HEK293 (cell line): ENCODE measurements at regions not wholly inside any gene's neighbourhood (a gene's known extent, or its start where the extent isn't known, plus 50 kb on each side); places are given as distances from the start of the nearest gene placed in this dataset.

ENCODE experiments used
- CTCF ChIA-PET: fragments of 350-600 bp; formaldehyde crosslinking; extraction: SDS; loops from one replicate; lab custom pipeline; 2021; ENCODE audit warnings: antibody characterized with exemption; lab: Yijun Ruan, JAX
- POLR2A ChIA-PET: fragments of 300-600 bp; formaldehyde crosslinking; extraction: SDS; loops from one replicate; lab custom pipeline; 2020; ENCODE audit warnings: antibody characterized with exemption, inconsistent platforms; lab: Yijun Ruan, JAX
- H3K27ac ChIP-seq: fragments of 200-500 bp; sonication (Bioruptor generic); 2 replicates; pipeline ENCODE4 v1.5.1; 2014; ENCODE audit warnings: low read depth, low read length, control low read depth, inconsistent platforms; ENCODE audit errors: extremely low read depth
- H3K36me3 ChIP-seq, 2 experiments: fragments of 200-500 bp in 1 of 2; sonication (Bioruptor generic) in 1 of 2; 1 replicate in 1 of 2; 2 replicates in 1 of 2; pipeline ENCODE4 v1.5.1; 2014 to 2017; ENCODE audit warnings: inconsistent platforms in 2 of 2, low read length in 2 of 2; ENCODE audit not compliant: control insufficient read depth in 2 of 2, insufficient read depth in 1 of 2
- H3K4me1 ChIP-seq: fragments of 200-500 bp; sonication (Bioruptor generic); 2 replicates; pipeline ENCODE4 v1.5.1; 2014; ENCODE audit warnings: mild to moderate bottlenecking, low read length, inconsistent platforms; ENCODE audit not compliant: control insufficient read depth, insufficient read depth
- H3K4me3 ChIP-seq: 2 replicates; pipeline ENCODE4 v1.5.1; 2011; ENCODE audit warnings: low read depth, mild to moderate bottlenecking, control low read depth, low read length, moderate library complexity
- H3K9me3 ChIP-seq: fragments of 200-500 bp; sonication (Bioruptor generic); 2 replicates; pipeline ENCODE4 v1.5.1; 2014; ENCODE audit warnings: low read depth, low read length, inconsistent platforms; ENCODE audit not compliant: control insufficient read depth, insufficient read depth
- BCL11A ChIP-seq: fragments of 450-650 bp; formaldehyde crosslinking; IDR thresholded peaks from 2 replicates; pipeline ENCODE4 v1.5.1; 2016; ENCODE audit warnings: low read depth, missing biosample characterization, missing genetic modification characterization
- MZF1 ChIP-seq: fragments of 450-650 bp; formaldehyde crosslinking; IDR thresholded peaks from 2 replicates; pipeline ENCODE4 v1.5.1; 2017; ENCODE audit warnings: missing biosample characterization, missing genetic modification characterization, borderline replicate concordance
- SP3 ChIP-seq: fragments of 450-650 bp; formaldehyde crosslinking; IDR thresholded peaks from 2 replicates; pipeline ENCODE4 v1.5.1; 2016; ENCODE audit warnings: missing biosample characterization, missing genetic modification characterization
- TRIM28 ChIP-seq: IDR thresholded peaks from 2 replicates; pipeline ENCODE4 v1.6.1; 2011; ENCODE audit warnings: low read length, control low read depth, borderline replicate concordance
- ZNF112 ChIP-seq: fragments of 450-650 bp; formaldehyde crosslinking; IDR thresholded peaks from 2 replicates; pipeline ENCODE4 v1.5.0; 2017; ENCODE audit warnings: missing biosample characterization, missing genetic modification characterization
- ZNF132 ChIP-seq: fragments of 450-650 bp; formaldehyde crosslinking; IDR thresholded peaks from 2 replicates; pipeline ENCODE4 v1.5.1; 2017; ENCODE audit warnings: missing biosample characterization, missing genetic modification characterization, borderline replicate concordance
- ZNF239 ChIP-seq: fragments of 450-650 bp; formaldehyde crosslinking; IDR thresholded peaks from 2 replicates; pipeline ENCODE4 v1.5.1; 2016; ENCODE audit warnings: missing biosample characterization, missing genetic modification characterization
- ZNF37A ChIP-seq: fragments of 450-650 bp; IDR thresholded peaks from 2 replicates; pipeline ENCODE4 v1.5.1; 2018; ENCODE audit warnings: missing biosample characterization, missing genetic modification characterization
- ZNF529 ChIP-seq: fragments of 450-650 bp; formaldehyde crosslinking; IDR thresholded peaks from 2 replicates; pipeline ENCODE4 v1.5.1; 2017; ENCODE audit warnings: missing genetic modification characterization, missing biosample characterization; ENCODE audit not compliant: insufficient replicate concordance
- ZNF558 ChIP-seq: fragments of 450-650 bp; formaldehyde crosslinking; IDR thresholded peaks from 2 replicates; pipeline ENCODE4 v1.5.1; 2016; ENCODE audit warnings: missing biosample characterization, missing genetic modification characterization
- ZNF623 ChIP-seq: fragments of 450-650 bp; formaldehyde crosslinking; IDR thresholded peaks from 2 replicates; pipeline ENCODE4 v1.5.1; 2016; ENCODE audit warnings: missing biosample characterization, missing genetic modification characterization
- ZNF629 ChIP-seq: fragments of 450-650 bp; formaldehyde crosslinking; IDR thresholded peaks from 2 replicates; pipeline ENCODE4 v1.5.1; 2017; ENCODE audit warnings: missing biosample characterization, missing genetic modification characterization
- ZNF670 ChIP-seq: fragments of 450-650 bp; formaldehyde crosslinking; IDR thresholded peaks from 2 replicates; pipeline ENCODE4 v1.5.1; 2016; ENCODE audit warnings: missing biosample characterization, missing genetic modification characterization, low read depth
- ZNF701 ChIP-seq: fragments of 450-650 bp; formaldehyde crosslinking; IDR thresholded peaks from 2 replicates; pipeline ENCODE4 v1.5.1; 2016; ENCODE audit warnings: missing biosample characterization, missing genetic modification characterization
- ZNF707 ChIP-seq: fragments of 450-650 bp; formaldehyde crosslinking; IDR thresholded peaks from 2 replicates; pipeline ENCODE4 v1.5.1; 2016; ENCODE audit warnings: missing biosample characterization, missing genetic modification characterization
- ZNF785 ChIP-seq: fragments of 450-650 bp; formaldehyde crosslinking; IDR thresholded peaks from 2 replicates; pipeline ENCODE4 v1.5.1; 2016; ENCODE audit warnings: missing biosample characterization, missing genetic modification characterization
- TF ChIP-seq, protein P1 (sequence below): fragments of 450-650 bp; formaldehyde crosslinking; IDR thresholded peaks from 2 replicates; pipeline ENCODE4 v1.5.1; 2017; ENCODE audit warnings: missing biosample characterization, missing genetic modification characterization
- TF ChIP-seq, protein P2 (sequence below): fragments of 450-650 bp; formaldehyde crosslinking; IDR thresholded peaks from 2 replicates; pipeline ENCODE4 v1.5.1; 2016; ENCODE audit warnings: missing biosample characterization, missing genetic modification characterization
- TF ChIP-seq, protein P3 (sequence below): fragments of 450-650 bp; formaldehyde crosslinking; IDR thresholded peaks from 2 replicates; pipeline ENCODE4 v1.5.1; 2016; ENCODE audit warnings: missing biosample characterization, missing genetic modification characterization
- TF ChIP-seq, protein P4 (sequence below): fragments of 450-650 bp; IDR thresholded peaks from 2 replicates; pipeline ENCODE4 v1.5.1; 2018; ENCODE audit warnings: missing biosample characterization, mild to moderate bottlenecking, missing genetic modification characterization
- TF ChIP-seq, protein P5 (sequence below): sonication (generic); formaldehyde crosslinking; IDR thresholded peaks from 2 replicates; pipeline ENCODE4 v1.8.1; 2022; ENCODE audit warnings: mild to moderate bottlenecking, moderate library complexity, missing genetic modification reagents
- TF ChIP-seq, protein P6 (sequence below): fragments of 450-650 bp; formaldehyde crosslinking; IDR thresholded peaks from 2 replicates; pipeline ENCODE4 v1.5.1; 2017; ENCODE audit warnings: missing biosample characterization, mild to moderate bottlenecking, missing genetic modification characterization, moderate library complexity
- TF ChIP-seq, protein P7 (sequence below): fragments of 450-650 bp; formaldehyde crosslinking; IDR thresholded peaks from 2 replicates; pipeline ENCODE4 v1.5.1; 2017; ENCODE audit warnings: missing biosample characterization, missing genetic modification characterization

DNA sequence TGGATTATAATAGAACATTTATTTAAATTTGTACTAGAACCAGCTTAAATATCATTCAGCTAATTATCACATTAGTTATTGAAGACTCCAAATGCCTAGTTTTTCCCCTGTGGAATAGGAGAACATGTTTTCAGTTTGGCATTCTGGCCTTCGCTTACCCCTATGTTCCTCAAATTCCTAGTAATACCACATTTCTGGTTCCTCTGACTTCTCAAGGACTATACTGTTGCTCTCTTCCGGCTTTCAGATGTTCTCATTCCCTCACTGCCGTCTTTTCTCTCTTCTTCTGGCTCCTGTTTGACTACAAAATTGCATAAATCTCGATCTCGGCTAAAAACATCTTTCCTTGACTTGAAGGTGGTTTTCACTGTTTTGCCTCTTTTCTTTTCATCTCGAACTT is 71.8 kb upstream of the KHDRBS2 start (continued):
- TF ChIP-seq, protein P1, sequence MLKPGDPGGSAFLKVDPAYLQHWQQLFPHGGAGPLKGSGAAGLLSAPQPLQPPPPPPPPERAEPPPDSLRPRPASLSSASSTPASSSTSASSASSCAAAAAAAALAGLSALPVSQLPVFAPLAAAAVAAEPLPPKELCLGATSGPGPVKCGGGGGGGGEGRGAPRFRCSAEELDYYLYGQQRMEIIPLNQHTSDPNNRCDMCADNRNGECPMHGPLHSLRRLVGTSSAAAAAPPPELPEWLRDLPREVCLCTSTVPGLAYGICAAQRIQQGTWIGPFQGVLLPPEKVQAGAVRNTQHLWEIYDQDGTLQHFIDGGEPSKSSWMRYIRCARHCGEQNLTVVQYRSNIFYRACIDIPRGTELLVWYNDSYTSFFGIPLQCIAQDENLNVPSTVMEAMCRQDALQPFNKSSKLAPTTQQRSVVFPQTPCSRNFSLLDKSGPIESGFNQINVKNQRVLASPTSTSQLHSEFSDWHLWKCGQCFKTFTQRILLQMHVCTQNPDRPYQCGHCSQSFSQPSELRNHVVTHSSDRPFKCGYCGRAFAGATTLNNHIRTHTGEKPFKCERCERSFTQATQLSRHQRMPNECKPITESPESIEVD (tag by site-specific recombination), result no peak
- TF ChIP-seq, protein P2, sequence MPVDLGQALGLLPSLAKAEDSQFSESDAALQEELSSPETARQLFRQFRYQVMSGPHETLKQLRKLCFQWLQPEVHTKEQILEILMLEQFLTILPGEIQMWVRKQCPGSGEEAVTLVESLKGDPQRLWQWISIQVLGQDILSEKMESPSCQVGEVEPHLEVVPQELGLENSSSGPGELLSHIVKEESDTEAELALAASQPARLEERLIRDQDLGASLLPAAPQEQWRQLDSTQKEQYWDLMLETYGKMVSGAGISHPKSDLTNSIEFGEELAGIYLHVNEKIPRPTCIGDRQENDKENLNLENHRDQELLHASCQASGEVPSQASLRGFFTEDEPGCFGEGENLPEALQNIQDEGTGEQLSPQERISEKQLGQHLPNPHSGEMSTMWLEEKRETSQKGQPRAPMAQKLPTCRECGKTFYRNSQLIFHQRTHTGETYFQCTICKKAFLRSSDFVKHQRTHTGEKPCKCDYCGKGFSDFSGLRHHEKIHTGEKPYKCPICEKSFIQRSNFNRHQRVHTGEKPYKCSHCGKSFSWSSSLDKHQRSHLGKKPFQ (tag by site-specific recombination), result no peak
- TF ChIP-seq, protein P3, sequence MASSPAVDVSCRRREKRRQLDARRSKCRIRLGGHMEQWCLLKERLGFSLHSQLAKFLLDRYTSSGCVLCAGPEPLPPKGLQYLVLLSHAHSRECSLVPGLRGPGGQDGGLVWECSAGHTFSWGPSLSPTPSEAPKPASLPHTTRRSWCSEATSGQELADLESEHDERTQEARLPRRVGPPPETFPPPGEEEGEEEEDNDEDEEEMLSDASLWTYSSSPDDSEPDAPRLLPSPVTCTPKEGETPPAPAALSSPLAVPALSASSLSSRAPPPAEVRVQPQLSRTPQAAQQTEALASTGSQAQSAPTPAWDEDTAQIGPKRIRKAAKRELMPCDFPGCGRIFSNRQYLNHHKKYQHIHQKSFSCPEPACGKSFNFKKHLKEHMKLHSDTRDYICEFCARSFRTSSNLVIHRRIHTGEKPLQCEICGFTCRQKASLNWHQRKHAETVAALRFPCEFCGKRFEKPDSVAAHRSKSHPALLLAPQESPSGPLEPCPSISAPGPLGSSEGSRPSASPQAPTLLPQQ (tag by site-specific recombination), result no peak
- TF ChIP-seq ZNF629 (tag by site-specific recombination) (no peak), ZNF623 (tag by site-specific recombination) (no peak), ZNF707 (no peak), BCL11A (no peak)
- TF ChIP-seq, protein P4, sequence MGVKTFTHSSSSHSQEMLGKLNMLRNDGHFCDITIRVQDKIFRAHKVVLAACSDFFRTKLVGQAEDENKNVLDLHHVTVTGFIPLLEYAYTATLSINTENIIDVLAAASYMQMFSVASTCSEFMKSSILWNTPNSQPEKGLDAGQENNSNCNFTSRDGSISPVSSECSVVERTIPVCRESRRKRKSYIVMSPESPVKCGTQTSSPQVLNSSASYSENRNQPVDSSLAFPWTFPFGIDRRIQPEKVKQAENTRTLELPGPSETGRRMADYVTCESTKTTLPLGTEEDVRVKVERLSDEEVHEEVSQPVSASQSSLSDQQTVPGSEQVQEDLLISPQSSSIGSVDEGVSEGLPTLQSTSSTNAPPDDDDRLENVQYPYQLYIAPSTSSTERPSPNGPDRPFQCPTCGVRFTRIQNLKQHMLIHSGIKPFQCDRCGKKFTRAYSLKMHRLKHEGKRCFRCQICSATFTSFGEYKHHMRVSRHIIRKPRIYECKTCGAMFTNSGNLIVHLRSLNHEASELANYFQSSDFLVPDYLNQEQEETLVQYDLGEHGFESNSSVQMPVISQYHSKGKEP, result no peak
- TF ChIP-seq, protein P5, sequence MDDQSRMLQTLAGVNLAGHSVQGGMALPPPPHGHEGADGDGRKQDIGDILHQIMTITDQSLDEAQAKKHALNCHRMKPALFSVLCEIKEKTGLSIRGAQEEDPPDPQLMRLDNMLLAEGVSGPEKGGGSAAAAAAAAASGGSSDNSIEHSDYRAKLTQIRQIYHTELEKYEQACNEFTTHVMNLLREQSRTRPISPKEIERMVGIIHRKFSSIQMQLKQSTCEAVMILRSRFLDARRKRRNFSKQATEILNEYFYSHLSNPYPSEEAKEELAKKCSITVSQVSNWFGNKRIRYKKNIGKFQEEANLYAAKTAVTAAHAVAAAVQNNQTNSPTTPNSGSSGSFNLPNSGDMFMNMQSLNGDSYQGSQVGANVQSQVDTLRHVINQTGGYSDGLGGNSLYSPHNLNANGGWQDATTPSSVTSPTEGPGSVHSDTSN, result no peak
- TF ChIP-seq, protein P6, sequence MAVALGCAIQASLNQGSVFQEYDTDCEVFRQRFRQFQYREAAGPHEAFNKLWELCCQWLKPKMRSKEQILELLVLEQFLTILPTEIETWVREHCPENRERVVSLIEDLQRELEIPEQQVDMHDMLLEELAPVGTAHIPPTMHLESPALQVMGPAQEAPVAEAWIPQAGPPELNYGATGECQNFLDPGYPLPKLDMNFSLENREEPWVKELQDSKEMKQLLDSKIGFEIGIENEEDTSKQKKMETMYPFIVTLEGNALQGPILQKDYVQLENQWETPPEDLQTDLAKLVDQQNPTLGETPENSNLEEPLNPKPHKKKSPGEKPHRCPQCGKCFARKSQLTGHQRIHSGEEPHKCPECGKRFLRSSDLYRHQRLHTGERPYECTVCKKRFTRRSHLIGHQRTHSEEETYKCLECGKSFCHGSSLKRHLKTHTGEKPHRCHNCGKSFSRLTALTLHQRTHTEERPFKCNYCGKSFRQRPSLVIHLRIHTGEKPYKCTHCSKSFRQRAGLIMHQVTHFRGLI (tag by site-specific recombination), result no peak
- TF ChIP-seq, all 188 proteins: peak for 0

DNA sequence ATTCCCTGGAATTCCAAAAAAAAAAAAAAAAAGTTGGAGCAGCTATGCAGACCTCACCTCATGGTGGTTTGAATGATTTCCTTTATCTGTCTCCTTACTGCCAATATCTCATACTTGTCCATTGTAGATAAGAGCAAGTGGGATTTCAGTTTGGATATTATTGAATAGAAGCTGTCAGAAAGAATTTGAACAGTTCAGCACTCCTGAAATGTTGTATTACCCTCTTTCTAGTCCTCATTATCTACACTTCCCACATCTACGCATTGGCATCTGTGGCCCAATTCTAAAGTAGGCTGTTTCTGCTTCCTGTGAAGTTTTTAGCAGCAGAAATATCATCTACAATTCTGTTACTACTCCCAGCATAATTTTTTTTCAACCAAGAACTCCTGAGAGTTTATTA is 68.2 kb upstream of the KHDRBS2 start:
- CTCF ChIA-PET, result interaction anchor here (0.5 to 0.6 kb wide), 2 partner anchors 1699 to 1959 kb away, joined by 3 read pairs; no protein-coding TSS in a partner anchor
- POLR2A ChIA-PET, result no interaction called here
- TF ChIP-seq ZNF529 (tag by site-specific recombination) (no peak), SP3 (tag by site-specific recombination) (no peak), ZNF701 (tag by site-specific recombination) (no peak), ZNF785 (tag by site-specific recombination) (no peak), MZF1 (tag by site-specific recombination) (no peak), ZNF670 (no peak), TRIM28 (no peak), ZNF37A (no peak), ZNF239 (tag by site-specific recombination) (no peak), ZNF132 (tag by site-specific recombination) (no peak), ZNF112 (tag by site-specific recombination) (no peak), ZNF558 (no peak)
- TF ChIP-seq, protein P7, sequence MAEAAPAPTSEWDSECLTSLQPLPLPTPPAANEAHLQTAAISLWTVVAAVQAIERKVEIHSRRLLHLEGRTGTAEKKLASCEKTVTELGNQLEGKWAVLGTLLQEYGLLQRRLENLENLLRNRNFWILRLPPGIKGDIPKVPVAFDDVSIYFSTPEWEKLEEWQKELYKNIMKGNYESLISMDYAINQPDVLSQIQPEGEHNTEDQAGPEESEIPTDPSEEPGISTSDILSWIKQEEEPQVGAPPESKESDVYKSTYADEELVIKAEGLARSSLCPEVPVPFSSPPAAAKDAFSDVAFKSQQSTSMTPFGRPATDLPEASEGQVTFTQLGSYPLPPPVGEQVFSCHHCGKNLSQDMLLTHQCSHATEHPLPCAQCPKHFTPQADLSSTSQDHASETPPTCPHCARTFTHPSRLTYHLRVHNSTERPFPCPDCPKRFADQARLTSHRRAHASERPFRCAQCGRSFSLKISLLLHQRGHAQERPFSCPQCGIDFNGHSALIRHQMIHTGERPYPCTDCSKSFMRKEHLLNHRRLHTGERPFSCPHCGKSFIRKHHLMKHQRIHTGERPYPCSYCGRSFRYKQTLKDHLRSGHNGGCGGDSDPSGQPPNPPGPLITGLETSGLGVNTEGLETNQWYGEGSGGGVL (tag by site-specific recombination), result no peak

More for the DNA sequence above, 68.2 kb upstream of the KHDRBS2 start:
- Histone ChIP-seq H3K27ac (no peak overlapping the region), H3K9me3 (no peaks in the 10 kb centered on the region), H3K36me3 (no peaks in the 10 kb centered on the region), H3K4me1 (no peaks in the 10 kb centered on the region), H3K4me3 (no peak overlapping the region)
